Uterus (tissue), 2 donors: ENCODE measurements at regions not wholly inside any gene's neighbourhood (a gene's known extent, or its start where the extent isn't known, plus 50 kb on each side); places are given as distances from the start of the nearest gene placed in this dataset.

ENCODE experiments used
- POLR2A ChIP-seq, 2 donors: fragments of 450-650 bp; IDR thresholded peaks; one replicate each; pipeline ENCODE4 v1.6.1; 2016; ENCODE audit warnings: antibody characterized with exemption in 2 of 2, mild to moderate bottlenecking in 1 of 2, moderate library complexity in 1 of 2
- TF ChIP-seq, protein P1 (sequence below), 4 experiments: fragments of 200-600 bp in 2 of 4; fragments of 450-650 bp in 2 of 4; sonication (generic) in 2 of 4; IDR thresholded peaks; one replicate each; pipeline ENCODE4 v1.5.1; 2016 to 2019; ENCODE audit warnings: antibody characterized with exemption in 4 of 4, mild to moderate bottlenecking in 2 of 4, moderate library complexity in 1 of 4

DNA sequence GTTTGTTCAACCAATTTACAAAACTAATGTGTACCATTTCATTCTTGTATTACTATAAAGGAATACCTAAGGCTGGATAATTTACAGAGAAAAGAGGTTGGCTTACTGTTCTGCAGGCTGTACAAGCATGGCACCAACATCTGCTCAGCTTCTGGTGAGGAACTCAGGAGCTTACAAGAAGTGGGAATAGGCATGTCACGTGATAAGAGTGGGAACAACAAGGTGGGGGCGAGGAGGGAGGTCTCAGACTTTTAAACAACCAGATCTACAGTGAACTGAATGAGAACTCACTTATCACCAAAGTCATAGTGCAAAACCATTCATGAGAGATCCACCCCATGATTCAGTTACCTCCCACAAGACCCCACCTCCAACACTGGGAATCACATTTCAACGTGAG lies 1178.0 kb downstream of the REEP3 start:
- TF ChIP-seq POLR2A (IDR thresholded peaks at IDR 0.05): no peak
- TF ChIP-seq, protein P1, sequence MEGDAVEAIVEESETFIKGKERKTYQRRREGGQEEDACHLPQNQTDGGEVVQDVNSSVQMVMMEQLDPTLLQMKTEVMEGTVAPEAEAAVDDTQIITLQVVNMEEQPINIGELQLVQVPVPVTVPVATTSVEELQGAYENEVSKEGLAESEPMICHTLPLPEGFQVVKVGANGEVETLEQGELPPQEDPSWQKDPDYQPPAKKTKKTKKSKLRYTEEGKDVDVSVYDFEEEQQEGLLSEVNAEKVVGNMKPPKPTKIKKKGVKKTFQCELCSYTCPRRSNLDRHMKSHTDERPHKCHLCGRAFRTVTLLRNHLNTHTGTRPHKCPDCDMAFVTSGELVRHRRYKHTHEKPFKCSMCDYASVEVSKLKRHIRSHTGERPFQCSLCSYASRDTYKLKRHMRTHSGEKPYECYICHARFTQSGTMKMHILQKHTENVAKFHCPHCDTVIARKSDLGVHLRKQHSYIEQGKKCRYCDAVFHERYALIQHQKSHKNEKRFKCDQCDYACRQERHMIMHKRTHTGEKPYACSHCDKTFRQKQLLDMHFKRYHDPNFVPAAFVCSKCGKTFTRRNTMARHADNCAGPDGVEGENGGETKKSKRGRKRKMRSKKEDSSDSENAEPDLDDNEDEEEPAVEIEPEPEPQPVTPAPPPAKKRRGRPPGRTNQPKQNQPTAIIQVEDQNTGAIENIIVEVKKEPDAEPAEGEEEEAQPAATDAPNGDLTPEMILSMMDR (IDR thresholded peaks at IDR 0.05): no peak
